ENCODE measurements at regions not wholly inside any gene's neighbourhood (a gene's known extent, or its start where the extent isn't known, plus 50 kb on each side); places are given as distances from the start of the nearest gene placed in this dataset.

- TF ChIP-seq, protein P1, sequence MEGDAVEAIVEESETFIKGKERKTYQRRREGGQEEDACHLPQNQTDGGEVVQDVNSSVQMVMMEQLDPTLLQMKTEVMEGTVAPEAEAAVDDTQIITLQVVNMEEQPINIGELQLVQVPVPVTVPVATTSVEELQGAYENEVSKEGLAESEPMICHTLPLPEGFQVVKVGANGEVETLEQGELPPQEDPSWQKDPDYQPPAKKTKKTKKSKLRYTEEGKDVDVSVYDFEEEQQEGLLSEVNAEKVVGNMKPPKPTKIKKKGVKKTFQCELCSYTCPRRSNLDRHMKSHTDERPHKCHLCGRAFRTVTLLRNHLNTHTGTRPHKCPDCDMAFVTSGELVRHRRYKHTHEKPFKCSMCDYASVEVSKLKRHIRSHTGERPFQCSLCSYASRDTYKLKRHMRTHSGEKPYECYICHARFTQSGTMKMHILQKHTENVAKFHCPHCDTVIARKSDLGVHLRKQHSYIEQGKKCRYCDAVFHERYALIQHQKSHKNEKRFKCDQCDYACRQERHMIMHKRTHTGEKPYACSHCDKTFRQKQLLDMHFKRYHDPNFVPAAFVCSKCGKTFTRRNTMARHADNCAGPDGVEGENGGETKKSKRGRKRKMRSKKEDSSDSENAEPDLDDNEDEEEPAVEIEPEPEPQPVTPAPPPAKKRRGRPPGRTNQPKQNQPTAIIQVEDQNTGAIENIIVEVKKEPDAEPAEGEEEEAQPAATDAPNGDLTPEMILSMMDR (IDR thresholded peaks at IDR 0.05), result no peak
- TF ChIP-seq POLR2A (IDR thresholded peaks at IDR 0.05), result no peak
Measured at GRCh38 chr18:59039449-59039848, 100.2 kb upstream of the SEC11C start.
